Adrenal gland (tissue), 5 donors: ENCODE measurements at regions not wholly inside any gene's neighbourhood (a gene's known extent, or its start where the extent isn't known, plus 50 kb on each side); places are given as distances from the start of the nearest gene placed in this dataset.

Experiments
- CTCF ChIP-seq, 6 experiments: fragments of 450-650 bp in 4 of 6; fragments of 200-600 bp in 2 of 6; sonication (generic) in 1 of 6; IDR thresholded peaks; 1 replicate in 5 of 6; 2 replicates in 1 of 6; pipeline versions ENCODE4 v1.5.1 to v1.8.0; 2016 to 2021; ENCODE audit warnings: antibody characterized with exemption in 6 of 6, mild to moderate bottlenecking in 2 of 6, moderate library complexity in 1 of 6
- POLR2A ChIP-seq, 2 donors: fragments of 450-650 bp; IDR thresholded peaks; one replicate each; pipeline ENCODE4 v1.6.1; 2017; ENCODE audit warnings: antibody characterized with exemption in 2 of 2, mild to moderate bottlenecking in 2 of 2, moderate library complexity in 1 of 2
- donor health status: DM: no; HTN: no; CAD: no.

GRCh38 chrX:121823406-121823805 is 776.0 kb downstream of the GLUD2 start:
- no peak for TF ChIP-seq POLR2A (IDR thresholded peaks at IDR 0.05)
- TF ChIP-seq CTCF (IDR thresholded peaks at IDR 0.05), result no peak
